HG03442 (cell line): ENCODE measurements at regions not wholly inside any gene's neighbourhood (a gene's known extent, or its start where the extent isn't known, plus 50 kb on each side); places are given as distances from the start of the nearest gene placed in this dataset.

Experiments
- ATAC-seq: cut with Tn5 transposase; IDR thresholded peaks from one replicate; pipeline ENCODE4 v1.9.1; 2021; ENCODE audit warnings: mild to moderate bottlenecking, moderate library complexity; ENCODE audit not compliant: unreplicated experiment

- ATAC-seq: no peak
These were observed 230.2 kb upstream of the AKR1E2 start for GRCh38 chr10:4595719-4596319.

GRCh38 chr10:4590807-4591206 is 235.2 kb upstream of the AKR1E2 start:
- no peak for ATAC-seq

- no peak for ATAC-seq
These were observed 237.2 kb upstream of the AKR1E2 start for GRCh38 chr10:4588824-4589223.

- ATAC-seq: no peak
These were observed 238.5 kb upstream of the AKR1E2 start for GRCh38 chr10:4587466-4587865.

GRCh38 chr10:4586776-4587175 is 239.2 kb upstream of the AKR1E2 start:
- ATAC-seq: no peak

GRCh38 chr10:4581929-4582328 is 244.1 kb upstream of the AKR1E2 start:
- ATAC-seq: no peak

- no peak for ATAC-seq
These were observed 246.2 kb upstream of the AKR1E2 start for GRCh38 chr10:4579844-4580243.

GRCh38 chr10:4576206-4576605 is 249.8 kb upstream of the AKR1E2 start:
- ATAC-seq: no peak

- no peak for ATAC-seq
These were observed 256.9 kb upstream of the AKR1E2 start for GRCh38 chr10:4569151-4569550.

- ATAC-seq: no peak
These were observed 257.3 kb upstream of the AKR1E2 start for GRCh38 chr10:4568731-4569130.

GRCh38 chr10:4568086-4568485 is 257.9 kb upstream of the AKR1E2 start:
- no peak for ATAC-seq

GRCh38 chr10:4567637-4568036 is 258.4 kb upstream of the AKR1E2 start:
- no peak for ATAC-seq

GRCh38 chr10:4566011-4566410 is 260.0 kb upstream of the AKR1E2 start:
- no peak for ATAC-seq

- no peak for ATAC-seq
These were observed 264.7 kb upstream of the AKR1E2 start for GRCh38 chr10:4561296-4561695.

GRCh38 chr10:4557469-4557868 is 268.5 kb upstream of the AKR1E2 start:
- ATAC-seq: no peak

- no peak for ATAC-seq
These were observed 269.5 kb upstream of the AKR1E2 start for GRCh38 chr10:4556527-4556926.

- no peak for ATAC-seq
These were observed 270.1 kb upstream of the AKR1E2 start for GRCh38 chr10:4555920-4556319.

GRCh38 chr10:4549139-4549653 is 276.8 kb upstream of the AKR1E2 start:
- ATAC-seq: no peak

GRCh38 chr10:4546931-4547330 is 279.1 kb upstream of the AKR1E2 start:
- no peak for ATAC-seq

- no peak for ATAC-seq
These were observed 279.5 kb upstream of the AKR1E2 start for GRCh38 chr10:4546500-4546899.

GRCh38 chr10:4545062-4545461 is 280.9 kb upstream of the AKR1E2 start:
- ATAC-seq: no peak

- no peak for ATAC-seq
These were observed 282.0 kb upstream of the AKR1E2 start for GRCh38 chr10:4543938-4544533.

- ATAC-seq: no peak
These were observed 284.7 kb upstream of the AKR1E2 start for GRCh38 chr10:4541292-4541691.
